Osteocyte (in vitro differentiated cells): ENCODE measurements at regions not wholly inside any gene's neighbourhood (a gene's known extent, or its start where the extent isn't known, plus 50 kb on each side); places are given as distances from the start of the nearest gene placed in this dataset.

Source experiments
- DNase-seq: peaks from one replicate; pipeline ENCODE4 v3.0.0; 2021; ENCODE audit warnings: mixed read lengths; ENCODE audit not compliant: unreplicated experiment; ENCODE audit errors: extremely low spot score
- H3K27ac Mint-ChIP-seq: one replicate; pipeline ENCODE4 v1.8.0; 2021; ENCODE audit warnings: mild to moderate bottlenecking, mixed read lengths; ENCODE audit not compliant: unreplicated experiment
- H3K27me3 Mint-ChIP-seq: one replicate; pipeline ENCODE4 v1.8.0; 2021; ENCODE audit warnings: mixed read lengths; ENCODE audit not compliant: unreplicated experiment
- H3K36me3 Mint-ChIP-seq: one replicate; pipeline ENCODE4 v1.8.0; 2021; ENCODE audit warnings: mixed read lengths; ENCODE audit not compliant: unreplicated experiment
- H3K4me1 Mint-ChIP-seq: one replicate; pipeline ENCODE4 v1.8.0; 2021; ENCODE audit warnings: mixed read lengths; ENCODE audit not compliant: unreplicated experiment
- H3K4me3 Mint-ChIP-seq: one replicate; pipeline ENCODE4 v1.8.0; 2021; ENCODE audit warnings: mild to moderate bottlenecking, moderate library complexity, mixed read lengths; ENCODE audit not compliant: unreplicated experiment
- H3K9me3 Mint-ChIP-seq: one replicate; pipeline ENCODE4 v1.8.0; 2021; ENCODE audit warnings: mixed read lengths; ENCODE audit not compliant: unreplicated experiment
- CTCF ChIP-seq: fragments of 200-600 bp; sonication (generic); IDR thresholded peaks from 2 replicates; pipeline ENCODE4 v1.5.0; 2021; ENCODE audit warnings: antibody characterized with exemption, mild to moderate bottlenecking, moderate library complexity

GRCh38 chr7:156474241-156474743 lies 166.3 kb upstream of the RNF32 start:
- Mint-ChIP-seq H3K27ac (no peak overlapping the region), H3K4me1 (peaks cover 8% of the 10 kb centered on the region), H3K27me3 (no peaks in the 10 kb centered on the region), H3K4me3 (no peak overlapping the region), H3K9me3 (no peaks in the 10 kb centered on the region), H3K36me3 (peaks cover 4% of the 10 kb centered on the region)
- peak; percentile 8 for DNase-seq
- no peak for TF ChIP-seq CTCF

GRCh38 chr7:156473476-156474240 lies 166.9 kb upstream of the RNF32 start:
- H3K4me1 Mint-ChIP-seq, result peaks cover 8% of the 10 kb centered on the region
- H3K27me3 Mint-ChIP-seq, result no peaks in the 10 kb centered on the region
- DNase-seq, result peak; percentile 66
- no peak overlapping the region for H3K27ac Mint-ChIP-seq
- TF ChIP-seq CTCF, result peak; percentile 80
- no peak overlapping the region for H3K4me3 Mint-ChIP-seq
- peaks cover 4% of the 10 kb centered on the region for H3K36me3 Mint-ChIP-seq
- no peaks in the 10 kb centered on the region for H3K9me3 Mint-ChIP-seq

GRCh38 chr7:156472267-156472666 lies 168.3 kb upstream of the RNF32 start:
- Mint-ChIP-seq H3K27ac (no peak overlapping the region), H3K4me3 (no peak overlapping the region), H3K4me1 (peaks cover 8% of the 10 kb centered on the region), H3K36me3 (peaks cover 4% of the 10 kb centered on the region), H3K27me3 (no peaks in the 10 kb centered on the region), H3K9me3 (no peaks in the 10 kb centered on the region)
- peak; percentile 57 for DNase-seq
- no peak for TF ChIP-seq CTCF

- no peaks in the 10 kb centered on the region for H3K27me3 Mint-ChIP-seq
- peak; percentile 81 for DNase-seq
- no peak for TF ChIP-seq CTCF
- no peak overlapping the region for H3K27ac Mint-ChIP-seq
- H3K36me3 Mint-ChIP-seq, result peaks cover 4% of the 10 kb centered on the region
- no peak overlapping the region for H3K4me3 Mint-ChIP-seq
- H3K9me3 Mint-ChIP-seq, result no peaks in the 10 kb centered on the region
- H3K4me1 Mint-ChIP-seq, result peaks cover 8% of the 10 kb centered on the region
Observed at GRCh38 chr7:156470399-156471320, 169.9 kb upstream of the RNF32 start.
